Nephron progenitor cell (in vitro differentiated cells): ENCODE measurements at regions not wholly inside any gene's neighbourhood (a gene's known extent, or its start where the extent isn't known, plus 50 kb on each side); places are given as distances from the start of the nearest gene placed in this dataset.

Experiments
- DNase-seq: peaks from one replicate; pipeline ENCODE4 v3.0.0; 2021
- H3K27ac Mint-ChIP-seq: 2 replicates; pipeline ENCODE4 v1.8.0; 2021; ENCODE audit warnings: mild to moderate bottlenecking, moderate library complexity, mixed read lengths
- H3K27me3 Mint-ChIP-seq: 2 replicates; pipeline ENCODE4 v1.8.0; 2021; ENCODE audit warnings: mild to moderate bottlenecking, low read depth, mixed read lengths; ENCODE audit not compliant: poor library complexity
- H3K36me3 Mint-ChIP-seq: 2 replicates; pipeline ENCODE4 v1.8.0; 2021; ENCODE audit warnings: low read depth, mixed read lengths
- H3K4me1 Mint-ChIP-seq: 2 replicates; pipeline ENCODE4 v1.8.0; 2021; ENCODE audit warnings: mixed read lengths
- H3K4me3 Mint-ChIP-seq: 2 replicates; pipeline ENCODE4 v1.8.0; 2021; ENCODE audit warnings: mild to moderate bottlenecking, moderate library complexity, mixed read lengths
- H3K9me3 Mint-ChIP-seq: 2 replicates; pipeline ENCODE4 v1.8.0; 2021; ENCODE audit warnings: mild to moderate bottlenecking, moderate library complexity, mixed read lengths
- CTCF ChIP-seq: fragments of 200-600 bp; sonication (generic); IDR thresholded peaks from 2 replicates; pipeline ENCODE4 v1.5.0; 2021; ENCODE audit warnings: antibody characterized with exemption

DNA sequence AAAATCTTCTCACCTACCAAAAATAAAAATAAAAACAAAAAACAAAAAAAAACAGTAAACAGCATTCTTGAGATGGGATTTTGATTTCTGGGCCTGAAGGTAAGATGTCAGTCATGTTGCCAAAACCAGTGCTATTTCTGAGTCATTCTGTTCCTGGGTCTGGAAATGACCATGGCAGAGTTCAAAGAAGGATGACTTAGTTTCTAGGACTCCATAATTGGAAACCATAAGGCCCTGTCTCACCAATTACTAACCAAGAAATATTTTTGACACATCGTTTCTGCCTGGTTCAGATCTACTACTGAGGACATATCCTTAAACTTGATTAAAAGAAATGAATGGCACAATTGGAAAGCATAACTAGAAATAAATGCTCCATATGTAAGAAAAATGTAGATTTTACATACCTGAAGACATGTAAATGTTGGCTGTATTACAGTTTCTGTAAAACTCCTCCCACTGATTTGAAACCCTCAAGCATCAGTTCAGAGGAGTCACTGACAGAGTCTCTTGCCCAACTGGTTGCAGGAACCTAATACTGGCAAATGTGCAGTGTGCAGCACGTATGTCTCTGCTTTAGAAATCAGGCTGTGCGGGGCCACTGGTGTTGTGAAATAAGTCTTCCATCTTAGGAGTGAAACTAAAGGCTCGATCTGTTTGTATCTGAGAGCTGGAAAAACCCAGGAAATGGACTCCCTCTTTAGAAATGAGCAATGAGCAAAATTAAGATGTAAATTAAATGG, 84.8 kb upstream of the EGR2 start:
- Mint-ChIP-seq H3K4me3 (no peak overlapping the region), H3K4me1 (no peaks in the 10 kb centered on the region), H3K36me3 (no peaks in the 10 kb centered on the region)

GRCh38 chr10:62899311-62899710, 83.1 kb upstream of the EGR2 start:
- Mint-ChIP-seq H3K4me3 (no peak overlapping the region), H3K27me3 (peaks cover 3% of the 10 kb centered on the region), H3K9me3 (peaks cover 14% of the 10 kb centered on the region), H3K4me1 (no peaks in the 10 kb centered on the region), H3K27ac (no peak overlapping the region), H3K36me3 (no peaks in the 10 kb centered on the region)
- TF ChIP-seq CTCF, result no peak
- DNase-seq, result no peak

More for the DNA sequence above, 84.8 kb upstream of the EGR2 start:
- peaks cover 14% of the 10 kb centered on the region for H3K9me3 Mint-ChIP-seq
- H3K27me3 Mint-ChIP-seq, result peaks cover 6% of the 10 kb centered on the region
- no peak for TF ChIP-seq CTCF
- no peak for DNase-seq
- H3K27ac Mint-ChIP-seq, result no peak overlapping the region

GRCh38 chr10:62895063-62895462, 78.9 kb upstream of the EGR2 start:
- Mint-ChIP-seq H3K27me3 (peaks cover 3% of the 10 kb centered on the region), H3K4me3 (no peak overlapping the region), H3K4me1 (peaks cover 21% of the 10 kb centered on the region), H3K9me3 (no peaks in the 10 kb centered on the region), H3K36me3 (no peaks in the 10 kb centered on the region), H3K27ac (no peak overlapping the region)
- DNase-seq, result no peak
- no peak for TF ChIP-seq CTCF

GRCh38 chr10:62894156-62894555, 78.0 kb upstream of the EGR2 start:
- peaks cover 21% of the 10 kb centered on the region for H3K4me1 Mint-ChIP-seq
- no peaks in the 10 kb centered on the region for H3K36me3 Mint-ChIP-seq
- H3K4me3 Mint-ChIP-seq, result no peak overlapping the region
- H3K27ac Mint-ChIP-seq, result no peak overlapping the region
- no peaks in the 10 kb centered on the region for H3K9me3 Mint-ChIP-seq
- no peak for DNase-seq
- H3K27me3 Mint-ChIP-seq, result peaks cover 3% of the 10 kb centered on the region
- TF ChIP-seq CTCF, result no peak

GRCh38 chr10:62893036-62893435, 76.9 kb upstream of the EGR2 start:
- Mint-ChIP-seq H3K4me3 (no peak overlapping the region), H3K9me3 (no peaks in the 10 kb centered on the region), H3K27ac (no peak overlapping the region), H3K36me3 (no peaks in the 10 kb centered on the region), H3K4me1 (peaks cover 21% of the 10 kb centered on the region), H3K27me3 (peaks cover 3% of the 10 kb centered on the region)
- no peak for DNase-seq
- TF ChIP-seq CTCF, result no peak

DNA sequence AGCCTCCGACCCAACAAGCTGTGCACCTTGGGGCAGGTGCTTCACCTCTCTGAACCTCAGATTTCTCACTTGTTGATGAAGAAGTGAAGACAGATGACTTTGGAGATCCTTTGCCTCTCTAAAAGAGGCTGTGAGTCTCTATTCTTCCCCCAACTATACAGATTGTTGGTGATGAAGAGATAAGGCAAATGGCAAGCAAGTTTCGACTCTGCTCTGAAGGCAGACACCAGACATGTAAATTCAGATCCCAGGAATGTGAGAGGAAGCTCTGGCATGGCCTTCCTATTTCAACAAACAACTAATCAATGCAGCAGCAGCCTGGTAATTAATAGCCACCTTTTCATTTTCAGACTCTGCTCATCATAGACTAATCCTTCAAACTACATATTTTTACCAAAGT, 74.2 kb upstream of the EGR2 start:
- no peak for TF ChIP-seq CTCF
- H3K4me1 Mint-ChIP-seq, result peaks cover 28% of the 10 kb centered on the region
- no peak overlapping the region for H3K4me3 Mint-ChIP-seq
- no peaks in the 10 kb centered on the region for H3K27me3 Mint-ChIP-seq
- H3K27ac Mint-ChIP-seq, result no peak overlapping the region
- H3K9me3 Mint-ChIP-seq, result no peaks in the 10 kb centered on the region
- no peaks in the 10 kb centered on the region for H3K36me3 Mint-ChIP-seq
- no peak for DNase-seq
